NT2/D1 (cell line): ENCODE measurements at regions not wholly inside any gene's neighbourhood (a gene's known extent, or its start where the extent isn't known, plus 50 kb on each side); places are given as distances from the start of the nearest gene placed in this dataset.

ENCODE experiments used
- SUZ12 ChIP-seq: IDR thresholded peaks from 2 replicates; pipeline ENCODE4 v1.6.1; 2011; ENCODE audit not compliant: insufficient read length, insufficient read depth; ENCODE audit errors: extremely low read depth
- YY1 ChIP-seq: IDR thresholded peaks from 2 replicates; pipeline ENCODE4 v1.6.1; 2011; ENCODE audit not compliant: insufficient read length, insufficient read depth
- ZNF274 ChIP-seq: IDR thresholded peaks from 2 replicates; pipeline ENCODE4 v1.6.1; 2011; ENCODE audit warnings: mild to moderate bottlenecking, low read depth, low read length

DNA sequence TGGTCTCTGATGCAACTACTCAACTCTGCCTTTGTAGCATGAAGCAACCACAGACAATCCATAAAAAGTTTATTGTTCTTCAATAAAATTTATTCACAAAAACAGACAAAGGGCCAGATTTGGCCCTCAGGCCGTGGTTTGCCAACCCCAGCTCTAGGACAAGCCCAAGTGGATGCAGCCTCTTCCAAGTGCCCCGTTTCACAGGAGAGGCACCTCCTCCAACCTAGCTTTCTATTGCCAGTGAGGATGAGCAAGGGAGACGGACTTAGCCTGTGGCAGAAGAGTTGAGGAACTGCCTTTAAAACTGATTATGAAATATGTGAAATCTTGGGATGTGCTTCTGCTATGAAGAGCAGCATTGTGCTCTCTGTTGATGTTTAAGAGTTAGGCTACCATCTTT is 105.4 kb downstream of the PSMG1 start:
- no peak for TF ChIP-seq ZNF274
- no peak for TF ChIP-seq YY1
- TF ChIP-seq SUZ12, result no peak
